Ecto neural progenitor cell (in vitro differentiated cells): ENCODE measurements at regions not wholly inside any gene's neighbourhood (a gene's known extent, or its start where the extent isn't known, plus 50 kb on each side); places are given as distances from the start of the nearest gene placed in this dataset.
"Not testable (repeated sequence)": the region's sequence is repeated elsewhere in the genome, so short reads cannot be mapped to it uniquely, and the experiment has no call there.

Source experiments
- DNase-seq: peaks from one replicate; pipeline ENCODE4 v3.0.0-alpha.2; 2018; ENCODE audit warnings: low spot score

DNA sequence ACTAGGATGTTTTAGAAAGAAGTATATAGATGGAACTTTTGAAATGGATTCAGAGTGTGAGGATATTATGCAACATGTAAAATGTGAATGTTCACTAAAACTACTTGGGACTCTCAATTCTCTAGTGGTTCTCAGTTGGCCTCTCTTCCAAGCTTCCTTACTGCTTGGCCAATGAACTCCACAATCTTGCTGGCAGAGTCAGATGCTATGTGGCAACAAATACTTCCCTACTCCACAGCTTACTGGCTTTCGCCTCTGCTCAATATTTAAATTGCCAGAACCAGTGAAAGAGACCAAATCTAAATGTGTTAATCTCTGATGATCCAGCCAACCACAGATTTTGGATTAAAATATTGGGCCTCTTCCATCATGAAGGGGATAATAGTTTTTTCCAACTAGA is 138.4 kb downstream of the HTR1B start:
- no peak for DNase-seq

DNA sequence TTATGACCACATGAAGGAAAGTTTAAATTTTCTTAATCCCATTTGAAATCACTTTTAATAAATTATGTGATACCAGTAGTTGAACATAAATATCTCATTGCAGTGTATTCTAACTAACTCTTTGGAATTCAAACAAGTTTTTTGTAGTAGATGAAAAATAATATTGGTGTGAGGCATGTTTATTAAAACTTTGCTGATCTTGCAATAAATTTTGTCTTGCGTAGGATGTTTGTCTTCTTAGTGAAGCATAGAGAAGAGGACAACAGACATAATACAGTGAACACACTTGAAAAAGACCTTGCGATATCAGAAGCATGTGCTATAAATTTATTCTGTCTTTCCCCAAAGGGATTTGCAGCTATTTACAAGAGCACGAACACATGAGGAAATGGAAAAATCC is 140.7 kb downstream of the HTR1B start:
- no peak for DNase-seq

DNA sequence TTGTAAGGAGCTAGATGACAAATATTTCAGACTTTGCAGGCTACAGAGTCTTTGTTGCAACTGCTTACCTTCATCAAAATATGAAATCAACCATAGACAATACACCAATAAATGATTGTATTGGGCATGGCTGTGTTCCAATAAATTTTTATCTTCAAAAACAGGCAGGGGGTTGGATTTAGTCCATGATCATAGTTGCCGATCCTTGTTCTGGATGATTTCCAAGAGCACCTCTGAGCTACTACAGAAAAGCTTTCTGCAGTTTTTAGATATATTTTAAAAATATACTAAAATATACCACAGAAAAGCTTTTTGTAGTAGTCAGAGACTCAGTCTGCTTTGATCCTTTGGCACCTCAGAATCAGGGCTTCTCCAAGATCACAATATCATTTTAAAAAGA is 145.0 kb downstream of the HTR1B start:
- DNase-seq, result no peak

GRCh38 chr6:77313595-77313994 is 149.7 kb downstream of the HTR1B start:
- no peak for DNase-seq

- no peak for DNase-seq
Observed at GRCh38 chr6:77299931-77300330, 163.4 kb downstream of the HTR1B start.

- DNase-seq, result no peak
Observed at GRCh38 chr6:77298283-77298682, 165.0 kb downstream of the HTR1B start.

DNA sequence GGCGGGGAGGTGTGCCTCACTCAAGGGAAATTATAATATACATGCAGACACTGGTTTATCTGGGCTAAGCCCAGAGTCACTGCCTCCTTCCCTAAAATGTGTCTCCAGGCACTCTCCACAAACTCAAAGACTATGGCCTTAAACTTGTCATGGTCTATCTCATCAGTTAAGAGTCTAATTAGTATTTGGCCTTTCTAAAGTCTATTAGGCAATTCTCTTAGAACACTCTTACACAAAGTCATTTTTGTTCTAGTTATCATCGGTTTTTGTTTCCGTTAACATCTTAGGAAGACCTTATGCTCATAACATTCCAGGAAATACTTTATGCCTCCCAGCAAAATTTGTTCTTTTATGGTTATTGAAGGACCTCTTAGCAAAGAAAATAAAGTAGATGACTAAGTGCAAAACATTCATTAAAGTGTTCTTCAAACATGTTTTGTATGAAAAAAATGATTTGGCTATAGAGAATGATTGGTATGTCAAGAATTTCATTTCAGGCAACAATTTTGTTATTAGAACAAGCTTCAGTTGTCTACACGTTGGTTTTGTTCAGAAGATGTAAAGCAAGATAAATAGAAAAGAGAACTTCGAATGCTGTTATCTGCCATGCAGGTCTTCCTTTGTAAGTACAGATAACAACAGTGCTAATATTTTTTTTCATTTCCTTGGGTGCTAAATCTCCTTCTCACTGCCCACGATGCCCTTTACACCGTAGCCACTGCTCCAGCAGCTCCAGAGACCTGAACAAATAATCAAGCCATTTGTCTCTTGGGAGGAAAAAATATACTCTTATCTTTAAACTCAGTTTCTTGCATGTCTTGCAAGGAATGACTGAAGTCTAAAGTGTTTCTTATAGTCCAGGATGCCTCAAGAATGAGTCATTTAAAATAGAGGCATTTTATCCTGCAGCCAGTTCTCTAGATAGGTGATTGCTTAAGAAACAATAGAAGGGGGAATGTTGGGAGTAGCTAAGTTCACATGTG is 170.4 kb downstream of the HTR1B start:
- no peak for DNase-seq

GRCh38 chr6:77290798-77291197 is 172.5 kb downstream of the HTR1B start:
- no peak for DNase-seq

- no peak for DNase-seq
Observed at GRCh38 chr6:77286541-77286940, 176.8 kb downstream of the HTR1B start.

- DNase-seq, result no peak
Observed at GRCh38 chr6:77273929-77274328, 189.4 kb downstream of the HTR1B start.

DNA sequence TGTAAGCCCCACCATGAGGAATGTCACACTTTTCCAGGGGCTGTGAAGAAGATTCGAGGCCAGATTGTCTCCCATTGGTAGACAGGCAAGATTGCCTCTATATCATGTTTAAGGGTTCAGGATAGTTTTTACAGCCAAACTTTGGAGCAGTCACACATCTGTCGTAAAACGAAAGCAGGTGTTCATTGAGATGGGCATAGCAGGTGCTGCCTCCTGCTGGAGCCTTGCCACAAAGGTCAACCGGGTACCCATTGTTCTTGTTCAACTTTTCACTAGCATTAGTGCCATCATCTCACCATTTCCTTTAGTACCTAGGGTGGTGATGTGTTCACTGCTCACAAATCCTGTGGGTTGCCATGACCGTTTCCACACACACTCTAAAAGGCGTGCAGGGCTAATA is 198.3 kb downstream of the HTR1B start:
- no peak for DNase-seq

DNA sequence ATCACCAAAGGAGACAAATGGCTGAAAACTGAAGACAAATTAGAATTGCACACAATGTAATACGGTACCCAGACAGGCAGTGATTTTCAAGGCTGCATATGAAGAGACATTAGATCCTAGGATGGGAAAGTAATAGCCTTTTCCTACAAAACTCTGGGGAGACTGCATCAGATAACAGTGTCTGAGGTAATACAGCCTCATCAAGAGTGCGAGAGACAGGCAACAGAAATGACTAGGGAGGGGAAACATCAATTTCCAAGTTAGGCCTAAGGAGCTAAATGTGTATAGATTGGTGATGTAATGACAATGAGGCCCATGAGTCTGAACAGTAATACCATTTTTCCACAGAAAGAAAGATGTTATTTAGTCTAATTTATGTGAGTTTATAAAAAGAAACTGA is 200.3 kb downstream of the HTR1B start:
- no peak for DNase-seq

DNA sequence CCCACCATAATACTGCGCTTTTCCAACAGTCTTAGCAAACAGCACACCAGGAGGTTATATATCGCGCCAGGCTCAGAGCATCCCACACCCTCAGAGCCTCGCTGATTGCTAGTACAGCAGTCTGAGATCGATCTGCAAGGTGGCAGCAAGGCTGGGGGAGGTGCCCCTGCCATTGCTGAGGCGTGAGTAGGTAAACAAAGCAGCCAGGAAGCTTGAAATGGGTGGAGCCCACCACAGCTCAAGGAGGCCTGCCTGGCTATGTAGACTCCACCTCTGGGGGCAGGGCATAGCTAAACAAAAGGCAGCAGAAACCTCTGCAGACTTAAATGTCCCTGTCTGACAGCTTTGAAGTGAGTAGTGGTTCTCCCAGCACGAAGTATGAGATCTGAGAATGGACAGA is 211.5 kb downstream of the HTR1B start:
- DNase-seq, result not testable (repeated sequence)

DNA sequence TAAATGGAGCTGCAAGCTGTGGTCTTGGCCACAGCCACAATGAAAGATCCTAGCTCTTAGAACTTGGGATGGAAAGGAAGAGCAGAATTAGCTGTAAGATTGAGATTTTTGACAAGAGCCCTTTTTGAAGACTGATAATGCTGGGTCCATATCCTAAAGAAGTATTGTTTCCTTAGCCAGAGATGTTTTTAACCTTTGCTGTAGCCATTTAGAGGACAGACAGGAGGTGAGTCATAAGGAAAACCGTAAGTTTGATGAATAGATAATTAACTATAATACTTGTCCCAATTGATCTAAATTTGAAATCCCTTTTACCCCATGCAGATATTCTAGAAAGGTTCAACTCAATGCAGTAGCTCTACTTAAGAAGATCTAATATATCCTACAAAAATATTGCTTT is 213.7 kb downstream of the HTR1B start:
- DNase-seq, result no peak

DNA sequence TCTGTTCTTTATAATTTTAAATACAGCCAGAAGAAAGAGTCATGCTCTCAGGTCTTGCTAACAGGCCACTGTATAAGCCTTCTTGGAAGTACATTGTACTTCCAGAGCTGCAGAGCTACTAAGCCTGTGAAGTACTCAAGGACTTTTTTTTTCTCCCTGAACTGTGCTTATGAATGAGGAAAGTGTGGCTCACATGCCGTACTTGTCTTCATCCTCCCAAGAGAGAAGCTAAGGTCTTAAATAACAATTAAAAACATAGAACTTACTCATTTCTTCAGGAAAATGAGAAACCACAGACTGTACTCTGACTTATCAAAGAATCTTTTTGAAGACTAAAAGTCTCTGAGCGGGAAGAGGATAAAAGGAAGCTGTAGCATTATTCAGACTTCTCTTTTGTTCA is 218.3 kb downstream of the HTR1B start:
- DNase-seq, result no peak

DNA sequence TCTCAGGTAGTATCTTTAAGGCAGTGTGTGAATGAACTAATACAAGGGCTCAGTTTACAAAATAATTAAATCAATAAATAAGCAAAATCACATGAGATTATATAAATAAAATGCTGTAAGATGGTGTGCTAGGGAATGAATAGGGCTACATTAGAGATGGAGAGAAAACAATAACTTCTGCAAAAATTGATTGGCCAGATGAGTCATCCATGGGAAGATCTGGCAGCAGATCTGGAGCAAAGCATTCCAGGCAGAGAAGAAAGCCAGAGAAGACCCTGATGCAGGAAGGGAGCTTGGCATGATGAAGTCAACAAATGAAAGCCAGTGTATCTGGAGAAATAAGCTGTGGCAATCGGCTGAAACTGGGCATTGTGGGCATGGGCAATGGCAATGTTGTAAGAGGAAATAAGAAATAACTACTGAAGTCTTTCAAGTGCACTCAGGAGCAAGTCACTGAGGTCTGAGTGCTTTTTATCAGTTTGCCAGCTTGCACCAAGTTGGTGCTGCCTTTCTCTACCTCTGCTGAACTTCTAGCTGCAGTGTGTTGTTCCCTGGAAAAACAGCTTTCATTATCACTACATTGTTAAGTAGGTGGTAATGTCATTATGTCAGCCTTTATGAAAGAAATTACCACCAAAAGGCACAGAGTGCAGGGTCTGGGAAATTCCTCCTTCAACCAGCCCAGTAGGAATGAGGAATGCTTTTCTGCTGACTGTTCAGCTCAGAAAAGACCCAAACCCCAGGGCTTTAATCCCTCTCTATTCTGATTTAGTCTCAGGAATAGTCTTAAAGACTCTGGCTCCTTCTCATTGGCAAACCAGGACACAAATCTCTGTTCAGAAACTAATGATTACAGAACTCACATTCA is 231.6 kb downstream of the HTR1B start:
- no peak for DNase-seq

DNA sequence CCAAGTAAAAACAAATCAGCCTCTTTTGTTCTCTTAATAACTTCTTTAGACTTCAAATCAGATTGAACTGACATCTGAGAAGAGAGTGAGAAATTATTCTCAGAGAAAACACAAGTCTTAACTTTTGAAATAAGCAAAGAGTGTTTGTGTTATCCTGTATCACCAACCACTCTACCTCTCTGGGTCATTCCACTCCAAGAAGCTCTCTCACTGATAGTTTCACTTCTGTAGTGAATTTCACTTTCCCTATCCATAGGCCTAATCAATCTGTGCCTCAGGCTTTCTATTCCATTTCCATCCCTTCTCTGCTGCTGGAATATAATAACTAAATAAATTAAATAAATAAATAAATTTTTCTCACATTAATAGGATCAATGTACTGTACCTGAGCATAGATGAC is 235.0 kb downstream of the HTR1B start:
- no peak for DNase-seq

DNA sequence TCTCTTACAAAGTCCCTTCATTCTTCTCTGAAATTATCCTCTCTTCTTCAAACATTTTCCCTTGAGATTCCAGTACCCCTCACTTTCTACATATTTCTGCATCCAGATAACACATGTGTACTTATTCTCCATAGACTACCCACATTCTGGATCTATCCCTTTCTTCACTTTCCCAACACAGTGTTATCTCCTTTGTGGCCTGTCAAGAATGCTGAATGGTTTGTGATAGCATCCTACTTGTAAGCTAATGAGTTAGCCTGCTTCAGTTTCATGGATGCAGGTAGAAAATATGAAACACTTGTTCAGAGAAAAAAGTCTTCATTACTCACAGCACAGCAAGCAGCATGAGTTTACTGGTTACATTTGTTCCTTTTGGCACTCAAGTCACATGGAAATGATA is 245.4 kb downstream of the HTR1B start:
- DNase-seq, result no peak

DNA sequence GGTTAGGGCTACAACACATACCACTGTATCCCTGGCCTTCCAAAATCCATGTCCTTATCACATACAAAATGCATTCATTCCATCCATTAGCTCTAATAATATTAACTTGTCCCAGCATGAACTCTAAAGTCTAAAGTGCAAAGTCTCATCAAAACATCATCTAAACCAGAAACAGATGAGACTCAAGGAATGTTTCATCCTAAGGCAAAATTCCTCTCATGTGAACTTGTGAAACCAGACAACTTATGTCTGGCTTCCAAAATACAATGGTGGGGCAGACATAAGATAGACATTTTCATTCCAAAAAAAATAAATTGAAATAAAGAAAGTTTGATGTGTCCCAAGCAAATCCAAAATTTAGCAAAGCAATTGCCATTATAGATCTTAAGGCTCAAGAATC is 257.4 kb downstream of the HTR1B start:
- no peak for DNase-seq

DNA sequence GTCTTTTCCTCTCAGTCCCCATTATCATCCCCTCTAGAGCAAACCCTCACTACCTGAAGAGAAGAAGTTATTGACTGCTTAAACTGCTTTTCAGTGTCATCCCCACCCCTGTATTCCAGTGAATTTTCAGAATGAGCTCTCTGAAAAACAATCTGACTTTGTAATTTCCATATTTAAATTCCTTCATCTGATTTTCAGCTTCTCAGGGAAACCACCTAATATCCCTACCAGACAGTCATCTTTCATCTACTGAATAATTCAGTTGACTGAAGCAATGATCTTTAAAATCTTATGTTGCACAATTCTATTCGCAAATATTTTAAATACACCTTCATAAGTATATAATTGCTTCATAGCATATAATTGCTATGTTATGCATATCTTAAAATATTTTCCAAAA is 258.7 kb downstream of the HTR1B start:
- no peak for DNase-seq

GRCh38 chr6:77183447-77183846 is 279.8 kb downstream of the HTR1B start:
- DNase-seq, result no peak

- DNase-seq, result no peak
Observed at GRCh38 chr6:77181749-77182148, 281.5 kb downstream of the HTR1B start.

- no peak for DNase-seq
Observed at GRCh38 chr6:77180326-77180725, 283.0 kb downstream of the HTR1B start.
